ENCODE measurements at regions not wholly inside any gene's neighbourhood (a gene's known extent, or its start where the extent isn't known, plus 50 kb on each side); places are given as distances from the start of the nearest gene placed in this dataset.
A peak's percentile ranks its signal among the peaks of the same experiment; 100 is the strongest.

GRCh38 chr3:40768536-40768935 is 243.8 kb downstream of the ZNF621 start:
- Histone ChIP-seq H3K27ac (no peak overlapping the region), H3K4me1 (no peaks in the 10 kb centered on the region), H3K4me3 (replicated peaks in 1 of 3) (no peak overlapping the region), H3K36me3 (no peaks in the 10 kb centered on the region), H3K27me3 (no peaks in the 10 kb centered on the region), H3K9me3 (no peaks in the 10 kb centered on the region)
- intact Hi-C loops (cut with DNase I) = no loop called here
- TF ChIP-seq CTCF (IDR thresholded peaks at IDR 0.05) (no peak), POLR2A (IDR thresholded peaks at IDR 0.05) (no peak)
- no peak for DNase-seq
- 94 to 100% methylated on average over 1 of the region's 1 CpG for WGBS, 2 donors

DNA sequence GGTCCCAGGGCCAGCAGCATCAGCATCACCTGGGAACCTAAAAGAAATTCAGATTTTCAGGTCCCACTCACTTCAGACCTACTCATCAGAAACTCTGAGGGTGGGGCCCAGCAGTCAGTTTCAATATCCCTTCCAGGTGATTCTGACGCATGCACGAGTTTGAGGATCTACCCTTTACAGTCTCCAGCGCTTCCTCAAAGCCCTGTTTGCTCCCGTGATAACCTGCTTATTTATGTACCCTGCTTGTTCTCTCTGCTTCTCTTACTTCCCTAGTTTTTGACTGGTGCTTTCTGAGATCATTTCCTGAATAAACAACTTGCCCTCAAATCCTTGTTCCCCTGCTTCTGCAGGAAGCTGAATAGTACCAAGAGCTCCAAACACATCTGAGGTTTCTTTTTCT is 245.3 kb downstream of the ZNF621 start:
- H3K27ac ChIP-seq = no peak overlapping the region
- no peak overlapping the region for H3K4me3 ChIP-seq (replicated peaks in 1 of 3)
- 83 to 90% methylated on average over 4 of the region's 4 CpGs for WGBS, 2 donors

DNA sequence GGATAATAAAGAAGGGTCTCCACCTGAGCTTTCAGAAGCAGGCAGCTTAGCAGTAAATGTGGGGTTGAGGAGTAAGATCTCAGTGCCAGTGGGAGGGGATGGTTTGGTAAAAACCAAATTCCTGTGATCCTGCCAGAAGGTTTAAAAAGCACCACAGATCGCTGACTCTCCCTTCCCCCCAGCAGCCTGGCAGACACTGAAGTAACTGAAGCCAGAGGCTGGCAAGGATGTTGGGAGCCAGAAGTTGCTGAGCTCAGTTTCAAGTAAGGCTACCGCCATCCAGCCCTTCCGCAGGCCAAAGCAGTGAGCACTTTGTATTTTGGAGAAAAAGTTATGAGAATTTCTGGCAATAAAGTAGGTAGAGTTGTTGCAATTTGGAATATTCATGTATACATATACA is 246.4 kb downstream of the ZNF621 start:
- H3K4me3 ChIP-seq (replicated peaks in 1 of 3) = no peak overlapping the region
- H3K36me3 ChIP-seq = no peaks in the 10 kb centered on the region
- intact Hi-C loops (cut with DNase I) = no loop called here
- H3K4me1 ChIP-seq = no peaks in the 10 kb centered on the region
- no peaks in the 10 kb centered on the region for H3K27me3 ChIP-seq
- peak; percentile 70 to 80 for DNase-seq
- H3K27ac ChIP-seq = no peak overlapping the region
- no peaks in the 10 kb centered on the region for H3K9me3 ChIP-seq
- 53 to 77% methylated on average over 3 of the region's 3 CpGs for whole genome bisulfite sequencing, 2 donors
- TF ChIP-seq CTCF (IDR thresholded peaks at IDR 0.05) = no peak
- TF ChIP-seq POLR2A (IDR thresholded peaks at IDR 0.05) = no peak

More for the DNA sequence above, 245.3 kb downstream of the ZNF621 start:
- H3K36me3 ChIP-seq = no peaks in the 10 kb centered on the region
- no peaks in the 10 kb centered on the region for H3K4me1 ChIP-seq
- intact Hi-C loops (cut with DNase I) = no loop called here
- DNase-seq = no peak
- no peaks in the 10 kb centered on the region for H3K27me3 ChIP-seq
- H3K9me3 ChIP-seq = no peaks in the 10 kb centered on the region
- TF ChIP-seq POLR2A (IDR thresholded peaks at IDR 0.05) (no peak), CTCF (IDR thresholded peaks at IDR 0.05) (no peak)

GRCh38 chr3:40779039-40779438 is 254.3 kb downstream of the ZNF621 start:
- no peaks in the 10 kb centered on the region for H3K27me3 ChIP-seq
- intact Hi-C loops (cut with DNase I) = no loop called here
- H3K36me3 ChIP-seq = no peaks in the 10 kb centered on the region
- no peak for DNase-seq
- H3K27ac ChIP-seq = no peak overlapping the region
- no peak overlapping the region for H3K4me3 ChIP-seq (replicated peaks in 1 of 3)
- TF ChIP-seq POLR2A (IDR thresholded peaks at IDR 0.05) (no peak), CTCF (IDR thresholded peaks at IDR 0.05) (no peak)
- 90 to 93% methylated on average over 6 of the region's 6 CpGs for WGBS, 2 donors
- H3K9me3 ChIP-seq = no peaks in the 10 kb centered on the region
- H3K4me1 ChIP-seq = peaks cover 8 to 22% of the 10 kb centered on the region in 2 donors

GRCh38 chr3:40780291-40780924 is 255.6 kb downstream of the ZNF621 start:
- DNase-seq = peak; percentile 79
- Histone ChIP-seq H3K4me3 (replicated peaks in 1 of 3) (no peak overlapping the region), H3K9me3 (no peaks in the 10 kb centered on the region), H3K27me3 (no peaks in the 10 kb centered on the region), H3K4me1 (peaks cover 8 to 22% of the 10 kb centered on the region in 2 donors), H3K27ac (peak overlapping the region; percentile 61 to 67 (median 66)), H3K36me3 (no peaks in the 10 kb centered on the region)
- intact Hi-C loops (cut with DNase I) = no loop called here
- 17 to 23% methylated on average over 19 of the region's 19 CpGs for WGBS, 2 donors
- TF ChIP-seq CTCF (IDR thresholded peaks at IDR 0.05) (peak in 3 of 6 experiments; percentile 8 to 28 (median 23)), POLR2A (IDR thresholded peaks at IDR 0.05) (no peak)

Measured in thyroid gland (tissue), 4 donors.